Stimulated activated naive B cell treated with anti-CD40 and anti-IgM and Interleukin-4, amounts not matched to agents 10 μg/mL and 1 μg/mL and 100 μg/mL, for 72 hours (primary cell): ENCODE measurements at regions not wholly inside any gene's neighbourhood (a gene's known extent, or its start where the extent isn't known, plus 50 kb on each side); places are given as distances from the start of the nearest gene placed in this dataset.

Experiments used
- ATAC-seq, 2 donors: fragments of 150-1000 bp; cut with Tn5 transposase; replicated peaks; 2 replicates each; pipeline ENCODE4 v1.10.0; 2021; ENCODE audit warnings: moderate library complexity in 1 of 2
- DNase-seq: peaks from one replicate; pipeline ENCODE4 v3.0.0; 2021
- H3K27ac Mint-ChIP-seq: one replicate; pipeline ENCODE4 v1.8.0; 2022; ENCODE audit warnings: mild to moderate bottlenecking, mixed read lengths
- H3K27me3 Mint-ChIP-seq, 2 donors: one replicate each; pipeline ENCODE4 v1.8.0; 2022; ENCODE audit warnings: mixed read lengths in 2 of 2
- H3K36me3 Mint-ChIP-seq, 2 donors: one replicate each; pipeline ENCODE4 v1.8.0; 2022; ENCODE audit warnings: mixed read lengths in 2 of 2, mild to moderate bottlenecking in 1 of 2
- H3K4me1 Mint-ChIP-seq, 2 donors: one replicate each; pipeline ENCODE4 v1.8.0; 2022; ENCODE audit warnings: mixed read lengths in 2 of 2, mild to moderate bottlenecking in 1 of 2
- H3K4me3 Mint-ChIP-seq, 2 donors: one replicate each; pipeline ENCODE4 v1.8.0; 2022; ENCODE audit warnings: mild to moderate bottlenecking in 2 of 2, mixed read lengths in 2 of 2, moderate library complexity in 1 of 2
- H3K9me3 Mint-ChIP-seq, 2 donors: one replicate each; pipeline ENCODE4 v1.8.0; 2022; ENCODE audit warnings: mixed read lengths in 2 of 2, mild to moderate bottlenecking in 1 of 2

- Mint-ChIP-seq H3K4me3 (peak overlapping the region in 1 of 2 donors; percentile 6), H3K4me1 (peaks cover 12 to 15% of the 10 kb centered on the region in 2 donors), H3K9me3 (peaks cover 3 to 9% of the 10 kb centered on the region in 2 donors), H3K27ac (no peak overlapping the region), H3K27me3 (peaks cover 31 to 56% of the 10 kb centered on the region in 2 donors), H3K36me3 (peaks cover 0 to 3% of the 10 kb centered on the region in 2 donors)
- DNase-seq (peak; percentile 72), ATAC-seq (peak; percentile 71 to 75)
Measured at GRCh38 chr21:45592208-45592619, 50.0 kb upstream of the SLC19A1 start.

- Mint-ChIP-seq H3K36me3 (no peaks in the 10 kb centered on the region), H3K27ac (no peak overlapping the region), H3K9me3 (peaks cover 0 to 7% of the 10 kb centered on the region in 2 donors), H3K27me3 (peaks cover 26 to 52% of the 10 kb centered on the region in 2 donors), H3K4me3 (peak overlapping the region in 1 of 2 donors; percentile 6), H3K4me1 (peaks cover 12 to 15% of the 10 kb centered on the region in 2 donors)
- DNase-seq (no peak), ATAC-seq (no peak)
Measured at GRCh38 chr21:45592626-45593134, 50.4 kb upstream of the SLC19A1 start.

GRCh38 chr21:45593162-45594022 lies 50.1 kb upstream of the PCBP3 start:
- no peak for DNase-seq
- Mint-ChIP-seq H3K36me3 (no peaks in the 10 kb centered on the region), H3K27me3 (peaks cover 20 to 49% of the 10 kb centered on the region in 2 donors), H3K4me3 (peak overlapping the region in 1 of 2 donors; percentile 8), H3K4me1 (peaks cover 12 to 15% of the 10 kb centered on the region in 2 donors), H3K9me3 (peaks cover 0 to 2% of the 10 kb centered on the region in 2 donors), H3K27ac (no peak overlapping the region)
- ATAC-seq = no peak
